CD4-positive, alpha-beta T cell treated with Interleukin-21 for 1 hour (primary cell): ENCODE measurements at regions not wholly inside any gene's neighbourhood (a gene's known extent, or its start where the extent isn't known, plus 50 kb on each side); places are given as distances from the start of the nearest gene placed in this dataset.
"Not testable (repeated sequence)": the region's sequence is repeated elsewhere in the genome, so short reads cannot be mapped to it uniquely, and the experiment has no call there.

Experiments
- DNase-seq: peaks from one replicate; pipeline ENCODE4 v3.0.0-alpha.2; 2020

GRCh38 chr10:57102236-57102635 is 741.2 kb upstream of the ZWINT start:
- DNase-seq: no peak

DNA sequence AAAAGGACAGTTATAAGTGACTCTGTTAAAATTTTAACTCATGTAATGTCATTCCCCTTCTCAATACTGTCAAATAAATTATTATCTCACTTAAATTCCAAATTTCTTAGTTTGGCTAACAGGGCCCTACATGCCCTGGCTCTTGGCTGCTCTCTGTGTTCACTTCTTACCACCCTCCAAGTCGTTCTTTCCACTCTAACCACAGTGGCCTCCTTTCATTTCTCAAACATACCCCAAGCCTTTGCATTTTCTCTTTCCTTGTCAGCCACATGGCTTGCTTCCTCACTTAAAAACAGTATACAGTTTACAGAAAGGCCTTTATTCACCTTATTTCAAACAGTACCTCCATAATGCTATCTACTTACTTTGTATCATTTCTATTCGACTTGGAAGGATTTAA is 737.1 kb upstream of the ZWINT start:
- DNase-seq: no peak

GRCh38 chr10:57096044-57096443 is 735.0 kb upstream of the ZWINT start:
- no peak for DNase-seq

DNA sequence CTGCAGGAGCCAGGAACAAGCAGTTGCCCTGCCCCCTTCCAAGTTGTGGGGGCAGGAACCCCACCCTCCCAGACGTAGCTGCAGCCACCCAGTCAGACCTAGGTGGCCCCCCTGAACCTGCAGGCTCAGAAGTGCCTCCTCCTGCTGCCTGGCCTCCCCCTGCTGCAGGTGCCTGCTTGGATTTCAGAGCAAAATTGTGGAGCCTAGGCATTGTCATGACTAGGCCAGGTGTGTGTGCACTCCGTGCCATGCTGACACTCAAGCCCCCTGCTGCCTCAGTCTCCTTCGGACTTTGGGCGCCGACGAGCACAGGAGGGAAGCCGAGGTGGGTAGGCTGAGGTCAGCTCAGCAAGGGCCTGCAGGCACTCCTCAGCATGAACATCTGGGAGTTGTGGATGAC is 733.9 kb upstream of the ZWINT start:
- DNase-seq: no peak

DNA sequence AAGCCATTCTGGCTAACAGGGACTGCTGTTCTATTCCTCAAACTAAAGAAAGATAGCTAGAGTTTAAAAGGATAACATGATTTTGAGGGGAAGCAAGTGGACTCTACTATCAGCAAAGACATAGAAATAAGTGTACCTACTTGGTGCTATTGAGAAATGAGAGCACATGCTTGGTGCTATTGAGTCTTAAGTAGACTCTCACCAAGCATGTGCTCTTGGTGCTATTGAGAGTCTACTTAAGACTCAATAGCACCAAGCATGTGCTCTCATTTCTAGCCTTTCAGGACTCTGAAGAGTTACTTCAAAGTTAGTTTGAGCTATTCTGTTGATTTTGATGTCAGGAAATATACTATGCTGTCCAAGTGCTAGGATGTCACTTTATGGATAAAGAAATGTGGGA is 733.0 kb upstream of the ZWINT start:
- no peak for DNase-seq

DNA sequence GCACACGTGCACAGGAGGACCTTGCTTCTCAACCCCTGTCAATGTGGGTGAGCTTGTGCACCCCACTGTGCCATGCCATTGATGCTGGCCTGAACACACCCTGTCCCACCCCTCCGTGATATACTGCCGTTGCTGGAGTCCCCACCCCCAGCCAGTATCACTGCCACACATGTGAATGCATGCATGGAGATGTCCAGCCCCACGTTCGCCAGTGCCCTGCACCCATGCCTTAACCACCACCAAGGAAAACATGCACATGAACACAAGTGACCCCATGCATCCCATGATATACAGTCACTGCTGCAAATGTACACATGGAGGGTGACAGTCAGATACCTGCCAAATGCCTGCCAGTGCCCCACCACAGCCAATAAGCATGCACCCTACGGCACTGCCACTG is 692.5 kb upstream of the ZWINT start:
- DNase-seq: no peak

DNA sequence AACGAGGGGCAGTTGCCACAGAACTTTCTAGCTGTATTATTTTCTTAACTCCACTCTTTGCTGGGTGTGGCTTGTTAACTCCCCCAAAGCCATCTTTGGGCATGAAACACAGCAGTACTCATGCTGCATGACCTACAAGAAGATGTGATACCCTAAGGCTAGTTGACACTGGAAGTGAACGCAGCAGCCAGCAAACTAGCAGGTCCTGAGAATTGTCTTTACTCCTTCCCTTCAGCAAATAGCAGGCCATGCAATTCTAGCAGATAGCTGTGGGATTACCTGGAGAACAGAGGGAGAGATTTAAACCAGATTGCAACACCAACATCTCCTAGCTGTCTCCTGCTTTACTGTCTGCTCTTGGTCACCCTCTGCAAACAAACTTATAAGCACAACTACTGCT is 688.0 kb upstream of the ZWINT start:
- no peak for DNase-seq

GRCh38 chr10:57038531-57038930 is 677.5 kb upstream of the ZWINT start:
- DNase-seq: no peak

DNA sequence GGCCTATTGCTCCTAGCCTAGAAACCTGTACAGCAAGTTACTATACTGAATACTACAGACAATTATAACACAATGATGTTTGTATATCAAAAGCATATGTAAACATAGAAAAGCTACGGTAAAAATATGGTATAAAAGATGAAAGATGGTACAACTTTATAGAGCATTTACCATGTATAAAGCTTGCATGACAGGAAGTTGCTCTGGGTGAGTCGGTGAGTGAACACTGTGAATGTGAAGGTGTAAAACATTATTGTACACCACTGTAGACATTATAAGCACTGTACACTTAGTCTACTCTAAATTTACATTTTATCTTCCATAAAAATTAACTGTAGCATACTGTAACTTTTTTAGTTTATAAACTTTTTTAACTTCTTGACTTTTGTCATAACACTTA is 674.3 kb upstream of the ZWINT start:
- no peak for DNase-seq

GRCh38 chr10:57032301-57032700 is 671.2 kb upstream of the ZWINT start:
- not testable (repeated sequence) for DNase-seq

GRCh38 chr10:57031346-57031745 is 670.3 kb upstream of the ZWINT start:
- no peak for DNase-seq

DNA sequence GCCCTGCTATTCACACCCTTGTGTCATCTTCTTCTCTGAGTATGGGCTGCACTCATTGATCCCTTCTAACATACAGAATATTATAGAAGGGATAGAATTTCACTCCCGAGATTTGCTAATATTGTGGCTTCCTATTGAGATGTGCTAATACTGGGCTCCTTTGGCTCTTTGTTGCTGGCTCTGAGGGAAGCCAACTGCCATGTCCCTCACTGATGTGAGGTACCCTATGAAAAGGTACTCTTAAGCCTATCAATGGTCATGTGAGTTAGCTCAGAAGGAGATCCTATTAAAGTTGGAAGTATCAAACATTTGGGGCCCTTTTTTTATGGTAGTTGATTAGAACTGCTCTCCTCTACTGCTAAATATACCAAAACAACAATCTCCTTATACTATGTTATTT is 665.2 kb upstream of the ZWINT start:
- DNase-seq: no peak

- no peak for DNase-seq
These were observed 662.6 kb upstream of the ZWINT start for GRCh38 chr10:57023626-57024025.

DNA sequence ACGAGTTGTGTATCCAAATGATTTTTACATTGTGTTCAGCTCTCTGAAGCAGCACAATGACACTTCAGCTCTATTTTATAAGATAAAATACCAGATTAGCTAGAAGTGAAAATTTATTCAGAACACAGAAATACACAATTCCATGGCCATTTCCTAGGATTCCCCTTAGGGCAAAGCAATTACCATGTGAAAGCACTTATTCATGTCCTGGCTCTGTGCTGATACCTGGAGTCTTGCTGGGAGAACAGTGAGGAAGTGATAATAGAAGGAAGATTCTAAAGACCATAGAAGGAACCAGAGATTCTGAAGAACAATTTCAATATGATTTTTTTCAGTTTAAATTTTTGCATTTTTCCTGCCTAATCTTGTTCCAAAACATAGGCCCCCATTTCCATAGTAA is 657.4 kb upstream of the ZWINT start:
- DNase-seq: no peak

DNA sequence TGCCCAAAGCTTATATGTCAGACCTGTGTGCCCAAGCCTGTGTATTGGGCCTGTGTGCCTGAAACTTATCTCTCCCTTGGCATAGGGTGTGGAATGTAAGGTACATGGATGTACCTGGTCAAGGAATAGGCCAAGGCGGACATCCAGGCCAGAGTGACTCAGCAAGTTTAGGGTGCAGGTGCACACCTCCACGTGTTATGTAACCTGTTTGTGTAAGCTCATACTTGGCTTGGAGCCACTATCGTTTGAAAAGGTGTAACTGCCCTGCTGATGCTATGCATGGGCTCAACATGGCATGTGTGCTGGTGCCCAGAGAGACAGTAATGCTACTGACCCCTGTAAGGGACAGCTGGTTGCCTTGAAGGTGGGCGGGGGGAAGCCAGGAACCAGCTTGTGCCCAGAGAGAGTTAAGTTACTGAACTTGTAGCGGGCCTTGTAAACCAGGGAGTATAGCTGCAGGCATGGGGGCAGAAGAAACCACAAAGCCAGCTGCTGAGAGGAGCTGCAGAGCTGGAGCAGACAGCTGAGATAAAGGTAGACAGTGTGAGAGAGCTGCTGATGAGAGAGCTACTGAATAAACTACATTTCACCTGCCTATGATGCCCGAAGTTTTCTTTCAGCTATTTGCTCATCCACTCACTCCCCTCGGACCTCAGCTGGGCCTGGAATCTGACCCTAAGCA is 656.4 kb upstream of the ZWINT start:
- DNase-seq: no peak

DNA sequence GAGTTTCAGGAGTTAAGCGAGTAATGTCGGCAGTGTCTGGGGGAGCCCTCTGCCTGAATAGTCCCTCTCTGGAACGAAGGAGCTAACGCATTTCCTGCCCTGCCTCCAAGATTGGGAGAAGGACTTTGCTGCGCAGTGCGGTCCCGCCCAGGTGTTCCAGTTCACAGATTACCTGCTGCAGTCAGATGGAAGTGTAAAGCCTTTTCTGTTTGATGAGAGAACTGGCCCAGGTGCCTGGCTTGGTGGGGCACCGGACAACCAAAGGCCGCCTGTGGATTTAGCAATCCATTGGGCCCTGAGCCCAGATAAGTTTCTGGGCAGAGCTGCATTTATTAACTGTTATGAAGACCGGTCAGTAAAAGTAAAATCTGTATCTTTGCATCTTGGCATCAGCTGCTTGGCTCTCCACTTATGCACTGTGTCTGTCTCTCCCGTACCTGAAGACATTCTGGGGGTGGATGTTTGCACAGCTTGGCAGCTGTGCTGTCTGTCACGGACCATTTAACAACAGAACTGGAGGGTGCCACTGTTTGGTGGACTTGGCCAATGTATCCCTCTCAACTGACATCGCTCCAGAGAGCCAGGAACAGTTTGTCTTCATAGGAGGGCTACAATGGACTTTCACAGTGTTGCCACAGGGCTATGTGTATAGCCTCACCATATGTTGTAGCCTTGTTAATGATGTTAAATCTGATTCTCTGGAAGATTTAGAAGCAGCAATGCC is 654.7 kb upstream of the ZWINT start:
- no peak for DNase-seq

GRCh38 chr10:57015187-57015586 is 654.1 kb upstream of the ZWINT start:
- no peak for DNase-seq

- DNase-seq: no peak
These were observed 653.7 kb upstream of the ZWINT start for GRCh38 chr10:57014758-57015157.

DNA sequence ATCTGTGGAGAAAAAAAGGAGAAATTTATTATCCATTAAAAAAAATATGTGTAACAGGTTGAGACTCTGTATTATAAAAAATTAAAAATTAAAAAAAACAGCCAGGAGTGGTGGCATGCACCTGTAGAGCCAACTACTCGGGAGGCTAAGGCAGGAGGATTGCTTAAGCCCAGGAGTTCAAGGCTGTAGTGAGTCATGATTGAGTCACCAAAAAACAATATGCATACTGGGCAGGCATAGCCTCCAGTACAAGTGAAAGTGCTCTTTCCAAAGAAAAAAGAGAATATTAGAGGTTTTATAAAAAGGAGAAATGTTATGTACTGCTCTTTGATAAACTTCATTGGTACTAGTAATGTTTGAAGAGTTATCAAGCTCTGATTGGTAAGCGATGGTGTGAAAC is 647.1 kb upstream of the ZWINT start:
- DNase-seq: no peak

GRCh38 chr10:56991591-56992069 is 630.6 kb upstream of the ZWINT start:
- no peak for DNase-seq

DNA sequence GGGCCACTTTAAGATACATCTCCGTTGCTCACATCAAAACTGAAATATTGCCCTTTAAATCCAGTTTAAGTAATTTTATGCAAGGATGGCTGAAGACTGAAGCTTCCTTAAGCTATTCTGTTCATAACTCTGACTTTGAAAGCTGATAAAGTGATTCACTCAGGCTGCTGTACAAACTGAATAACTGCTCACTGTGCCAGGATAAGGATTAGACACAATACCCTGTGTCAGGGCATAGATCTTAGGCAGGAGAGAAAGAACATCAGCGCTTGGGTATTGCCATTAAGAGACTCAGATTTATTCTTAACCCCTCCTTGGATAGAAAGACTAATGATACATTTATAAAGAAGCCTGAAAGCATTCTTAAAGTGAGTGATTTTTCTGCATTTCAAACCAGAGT is 614.5 kb upstream of the ZWINT start:
- DNase-seq: no peak

DNA sequence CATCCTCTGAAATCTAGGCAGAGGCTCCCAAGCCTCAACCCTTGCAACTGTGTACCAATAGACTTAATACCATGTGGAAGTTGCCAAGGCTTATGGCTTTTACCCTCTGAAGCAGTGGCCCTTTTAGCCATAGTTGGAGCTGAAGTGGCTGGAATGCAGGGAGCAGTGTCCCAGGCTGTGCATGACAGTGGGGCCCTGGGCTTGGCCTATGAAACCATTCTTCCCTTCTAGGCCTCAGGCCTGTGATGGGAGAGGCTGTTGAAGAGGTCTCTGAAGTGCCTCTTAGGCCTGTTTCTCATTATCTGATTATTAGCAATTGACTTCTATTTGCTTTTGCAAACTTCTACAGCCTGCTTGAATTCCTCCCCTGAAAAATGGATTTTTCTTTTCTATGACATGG is 612.7 kb upstream of the ZWINT start:
- no peak for DNase-seq

DNA sequence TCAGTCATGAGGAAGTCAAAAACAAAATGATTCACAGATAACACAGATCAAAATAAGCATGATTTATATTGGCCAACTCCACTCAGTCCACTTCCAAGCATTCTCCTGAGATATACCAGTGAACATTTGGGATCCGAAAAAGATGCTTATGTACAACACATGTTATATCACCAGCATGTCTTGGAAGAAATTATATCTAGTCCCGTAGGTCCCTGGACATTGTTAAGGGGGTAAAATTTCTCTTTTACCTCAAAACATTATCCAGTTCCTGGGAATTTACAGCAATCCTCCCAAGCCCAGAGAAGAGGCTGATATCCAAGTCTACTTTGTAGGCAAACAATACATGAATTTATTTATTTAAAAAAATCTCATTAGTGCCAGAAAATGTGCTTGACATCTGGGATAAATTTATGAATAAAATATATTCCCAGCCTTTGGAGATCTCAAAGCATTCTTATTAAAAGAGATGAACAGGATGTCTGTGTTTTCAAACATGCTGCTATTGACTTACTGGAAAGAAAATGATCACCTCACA is 582.2 kb upstream of the ZWINT start:
- DNase-seq: no peak

- DNase-seq: no peak
These were observed 573.5 kb upstream of the ZWINT start for GRCh38 chr10:56934515-56934914.

GRCh38 chr10:56928714-56929113 is 567.7 kb upstream of the ZWINT start:
- no peak for DNase-seq
